ENCODE measurements at regions not wholly inside any gene's neighbourhood (a gene's known extent, or its start where the extent isn't known, plus 50 kb on each side); places are given as distances from the start of the nearest gene placed in this dataset.

DNA sequence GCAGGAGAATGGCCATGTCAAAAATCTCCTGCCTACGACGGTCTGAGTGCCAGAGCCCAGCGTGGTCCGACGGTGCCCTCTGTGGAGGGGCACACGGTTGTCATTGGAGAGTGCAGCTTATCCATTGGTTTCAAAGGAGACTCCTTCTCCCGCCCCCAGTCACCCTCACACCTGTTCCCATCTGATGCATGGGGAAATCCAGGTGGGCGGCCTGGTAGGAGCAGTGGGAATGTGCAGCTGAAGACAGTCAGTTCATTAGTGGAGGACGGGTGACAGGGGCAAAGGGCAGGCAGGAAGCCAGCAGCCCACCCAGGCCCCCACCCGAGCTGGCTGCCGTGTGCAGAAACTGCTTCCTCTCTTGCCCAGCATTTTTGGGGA, 162.3 kb downstream of the IRF8 start:
- DNase-seq (ENCODE audit: low spot score): no peak

DNA sequence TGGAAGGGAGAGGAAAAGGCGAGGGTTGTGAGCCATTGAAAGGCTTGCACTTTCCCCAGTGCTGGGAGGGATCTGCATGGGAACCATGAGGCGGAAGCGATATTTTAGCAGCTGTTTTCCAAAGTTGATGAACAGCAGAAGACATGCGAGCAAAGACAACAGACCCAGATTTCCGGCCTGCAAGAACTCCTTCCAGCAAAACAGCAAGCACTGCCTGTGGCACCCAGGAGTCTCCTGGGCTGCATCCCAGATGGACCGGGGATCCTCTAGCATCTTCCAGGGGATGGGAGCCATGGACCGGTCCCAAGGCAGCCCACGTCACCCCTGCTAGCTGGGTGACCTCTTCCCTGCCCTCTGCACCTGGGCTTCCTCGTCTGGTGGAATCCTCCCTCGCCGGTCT, 162.8 kb downstream of the IRF8 start:
- DNase-seq (ENCODE audit: low spot score): no peak

DNA sequence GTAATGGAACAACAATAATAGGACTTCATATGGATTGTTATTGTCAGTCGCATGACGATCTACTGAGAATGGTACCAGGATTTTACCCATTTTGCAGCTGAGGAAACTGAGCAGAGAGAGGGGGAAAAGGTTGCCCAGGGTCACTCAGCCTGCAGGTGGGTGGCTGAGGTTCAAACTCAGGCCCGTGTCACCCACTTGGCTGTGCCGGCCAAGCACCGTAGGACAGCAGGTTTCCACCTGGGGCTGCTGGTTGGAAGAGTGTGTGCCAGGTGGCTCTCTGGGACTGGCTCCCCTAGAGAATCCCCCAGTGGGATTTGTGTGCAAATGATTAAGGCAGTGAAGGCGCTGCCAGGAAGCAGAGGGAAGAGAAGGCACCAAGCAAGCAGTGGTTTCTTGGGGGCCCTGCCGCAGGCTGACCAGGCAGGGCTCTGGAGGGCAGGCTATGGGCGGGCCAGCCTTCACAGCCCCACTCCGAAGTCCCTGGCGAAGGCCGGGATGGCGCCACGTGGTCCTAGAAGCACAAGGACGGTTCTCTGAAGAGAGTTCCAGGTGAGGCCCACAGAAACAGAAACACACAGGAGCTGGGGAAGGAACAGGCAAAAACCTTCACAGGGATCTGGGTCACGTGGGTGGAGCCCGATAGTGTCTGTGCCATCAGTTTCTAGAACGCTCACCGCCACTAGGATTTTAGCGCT, 163.5 kb downstream of the IRF8 start:
- DNase-seq (ENCODE audit: low spot score): no peak

DNA sequence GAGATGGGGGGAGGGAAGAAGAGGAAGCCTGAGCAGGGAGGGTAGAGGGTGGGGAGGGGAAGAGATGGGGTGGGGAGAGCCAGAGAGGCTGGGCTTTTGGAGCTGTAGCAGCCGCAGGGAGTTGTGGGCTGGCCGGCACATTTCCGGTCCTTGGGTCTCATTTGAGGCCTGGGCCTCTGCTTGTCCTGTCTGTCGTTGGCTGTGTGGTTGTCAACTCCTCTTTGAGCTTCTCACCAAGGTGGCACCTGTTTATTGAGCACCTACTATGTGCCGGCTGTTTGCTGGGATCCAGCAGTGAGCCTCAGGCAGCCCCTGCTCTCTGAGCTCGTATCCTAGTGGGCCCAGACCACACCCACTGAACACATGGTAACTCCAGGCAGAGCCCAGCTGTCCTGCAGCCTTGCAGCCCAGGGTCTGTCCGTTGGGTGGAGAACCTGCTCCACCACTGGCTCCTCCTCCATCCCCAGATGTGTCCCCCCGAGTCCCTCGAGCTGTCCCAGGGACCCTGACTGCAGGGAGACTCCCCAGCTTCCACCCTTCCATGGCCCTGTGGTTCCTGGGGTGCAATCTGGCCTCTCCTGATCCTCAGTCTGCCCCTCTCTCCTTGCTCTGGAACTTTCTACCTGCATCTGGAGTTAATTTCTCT, 164.9 kb downstream of the IRF8 start:
- DNase-seq (ENCODE audit: low spot score): no peak

DNA sequence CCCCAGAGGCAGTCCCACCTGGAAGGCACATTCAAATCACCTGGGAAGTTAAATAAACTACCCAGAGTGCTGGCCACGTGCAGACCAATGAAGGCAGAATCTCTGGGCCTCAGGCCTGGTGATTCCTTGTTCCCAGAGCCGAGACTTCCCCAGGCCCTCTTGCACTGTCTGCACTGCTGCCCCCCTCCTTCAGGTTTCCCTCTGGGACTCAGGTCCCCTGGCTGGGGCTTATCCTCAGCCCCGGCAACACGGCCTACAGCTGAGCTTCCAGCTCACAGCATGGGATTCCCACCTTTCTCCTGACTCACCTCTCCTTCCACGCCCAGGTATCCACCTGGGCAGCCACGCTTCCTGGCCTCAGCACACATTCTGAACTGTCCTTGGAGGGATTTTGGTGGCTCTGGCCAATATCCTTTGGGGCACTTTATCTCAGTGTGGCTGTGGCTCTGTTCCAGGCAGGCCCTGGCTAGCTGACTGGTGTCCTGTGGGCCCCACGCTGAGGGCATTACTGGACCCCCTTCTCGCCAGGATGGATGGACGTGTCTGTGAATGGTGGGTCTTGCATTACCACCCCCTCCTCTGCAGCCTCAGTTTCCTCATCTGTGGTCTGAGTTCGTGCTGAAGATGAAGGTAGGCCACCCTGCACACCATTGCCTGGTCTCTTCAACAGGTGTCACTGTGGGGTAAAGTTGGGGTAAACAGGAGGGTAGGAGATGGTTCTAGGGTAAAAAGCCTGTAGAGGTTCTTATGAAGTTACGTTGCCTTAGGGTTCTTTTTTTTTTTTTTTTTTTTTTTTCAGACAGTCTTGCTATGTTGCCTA, 165.7 kb downstream of the IRF8 start:
- DNase-seq (ENCODE audit: low spot score): no peak

DNA sequence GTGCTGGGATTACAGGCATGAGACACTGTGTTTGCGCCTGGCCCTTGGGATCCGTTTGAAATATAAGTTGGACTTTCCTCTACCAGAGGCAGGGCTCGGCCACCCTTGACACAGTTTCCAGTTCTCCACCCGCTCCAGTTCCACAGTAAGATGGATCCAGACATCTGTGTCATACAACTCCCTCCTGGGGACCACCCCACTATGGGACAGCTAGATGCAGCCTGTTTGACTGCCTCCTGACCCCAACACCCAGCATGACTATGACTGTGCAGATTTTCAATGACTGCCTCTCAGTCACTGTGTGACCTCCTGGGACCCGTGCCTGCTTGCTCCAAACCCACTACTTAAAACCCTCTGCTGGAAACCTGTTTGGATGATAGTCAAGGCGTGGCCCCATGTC, 166.7 kb downstream of the IRF8 start:
- DNase-seq (ENCODE audit: low spot score): no peak

DNA sequence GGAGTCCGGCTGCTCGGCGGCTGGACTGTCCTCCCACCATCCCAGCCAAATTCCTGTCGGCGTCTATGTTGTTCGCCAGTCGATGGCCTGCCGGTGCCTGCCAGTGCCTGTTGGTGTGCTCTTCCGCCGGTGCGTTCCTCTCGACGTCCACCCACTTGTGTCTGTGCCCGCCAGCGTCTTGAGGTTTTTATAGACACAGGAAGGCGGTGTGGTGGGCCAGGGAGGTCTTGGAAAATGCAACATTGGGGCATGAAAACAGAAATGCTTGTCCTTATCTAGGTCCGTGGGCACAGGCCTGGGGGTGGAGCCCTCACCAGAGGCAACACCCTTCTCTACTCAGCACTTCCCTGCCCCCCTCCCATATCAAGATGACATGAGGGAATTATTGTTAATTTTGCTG, 167.8 kb downstream of the IRF8 start:
- no peak for DNase-seq (ENCODE audit: low spot score)

DNA sequence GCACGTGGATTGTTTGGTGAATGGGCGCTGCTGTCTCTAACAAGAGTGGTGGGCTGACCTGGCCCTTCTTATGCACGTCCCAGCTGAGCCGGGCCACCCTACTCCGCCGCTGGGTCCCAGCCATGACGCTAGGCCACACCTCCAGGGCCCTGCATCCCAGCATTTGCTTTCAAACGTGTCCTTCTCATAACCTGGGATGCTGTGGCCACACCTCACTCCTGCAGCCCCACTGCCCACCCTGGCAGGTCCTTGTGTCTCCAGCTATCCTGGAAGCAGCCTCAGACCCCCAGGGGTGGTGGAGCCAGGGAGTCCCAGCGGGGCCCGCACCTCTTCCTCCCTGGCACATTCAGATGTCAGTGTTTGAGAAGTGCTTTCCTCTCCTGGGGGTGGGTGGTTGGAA, 168.6 kb downstream of the IRF8 start:
- DNase-seq (ENCODE audit: low spot score): no peak

DNA sequence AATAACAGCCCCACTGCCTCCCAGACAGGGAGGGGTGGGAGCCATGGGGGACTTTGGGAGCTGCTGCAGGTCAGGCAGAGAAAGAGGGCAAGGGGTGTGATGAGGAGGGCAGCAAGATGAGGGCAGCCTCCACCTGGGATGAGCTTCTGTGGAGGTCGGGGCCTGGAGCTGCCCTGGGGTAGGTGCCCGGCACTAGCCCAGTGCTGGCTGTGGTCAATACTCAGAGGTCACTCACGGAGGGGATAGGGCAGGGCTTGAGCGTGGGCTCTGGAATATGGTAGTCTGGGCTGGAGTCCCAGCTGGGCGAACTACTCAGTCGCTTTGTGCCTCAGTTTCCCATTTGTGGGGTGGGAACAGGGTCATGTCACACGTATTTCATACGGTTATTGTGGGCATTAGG, 169.0 kb downstream of the IRF8 start:
- DNase-seq (ENCODE audit: low spot score): no peak

DNA sequence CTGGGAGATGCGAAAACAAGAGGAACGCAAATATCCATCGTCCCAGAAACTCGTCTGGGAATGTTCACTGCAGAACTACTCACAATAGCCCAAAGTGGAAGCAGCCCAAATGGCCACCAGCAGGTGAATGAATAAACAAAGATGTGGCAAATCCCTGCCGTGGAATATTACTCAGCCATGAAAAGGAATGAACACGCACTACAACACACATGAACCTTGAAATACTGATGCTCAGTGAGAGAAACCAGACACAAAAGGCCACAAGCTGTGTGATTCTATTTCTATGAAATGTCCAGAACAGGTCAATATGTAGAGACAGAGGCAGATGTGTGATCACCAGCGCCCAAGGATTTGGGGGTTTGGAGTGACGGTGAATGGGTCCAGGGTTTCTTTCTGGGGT, 169.8 kb downstream of the IRF8 start:
- no peak for DNase-seq (ENCODE audit: low spot score)

DNA sequence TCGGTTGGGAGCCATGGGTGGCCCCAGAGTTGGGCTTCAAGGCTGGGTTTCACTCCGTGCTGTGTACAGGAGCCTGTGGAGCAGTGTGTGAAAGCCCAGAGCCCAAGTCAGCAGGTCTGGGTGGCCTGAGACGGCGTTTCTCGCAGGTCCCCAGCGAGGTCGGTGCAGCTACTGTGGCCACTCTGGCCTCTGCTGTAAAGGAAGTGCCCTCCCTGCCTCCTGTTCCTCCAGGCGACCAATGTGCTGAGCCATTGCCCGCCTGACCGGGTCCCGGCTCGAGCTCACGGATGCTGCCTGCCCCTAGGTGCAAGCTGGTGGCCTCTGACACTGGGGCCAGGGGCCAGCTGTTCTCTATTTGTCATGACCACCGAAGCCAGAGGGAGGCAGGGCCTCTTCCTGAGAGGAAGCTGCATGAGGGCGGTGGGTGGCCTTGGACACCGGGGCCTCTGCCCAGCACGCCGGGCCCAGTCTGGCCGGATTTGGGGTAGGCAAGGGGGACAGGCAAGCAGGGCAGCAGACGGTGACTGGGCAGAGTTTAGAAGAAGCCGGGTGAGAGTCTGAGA, 170.9 kb downstream of the IRF8 start:
- DNase-seq (ENCODE audit: low spot score): no peak

DNA sequence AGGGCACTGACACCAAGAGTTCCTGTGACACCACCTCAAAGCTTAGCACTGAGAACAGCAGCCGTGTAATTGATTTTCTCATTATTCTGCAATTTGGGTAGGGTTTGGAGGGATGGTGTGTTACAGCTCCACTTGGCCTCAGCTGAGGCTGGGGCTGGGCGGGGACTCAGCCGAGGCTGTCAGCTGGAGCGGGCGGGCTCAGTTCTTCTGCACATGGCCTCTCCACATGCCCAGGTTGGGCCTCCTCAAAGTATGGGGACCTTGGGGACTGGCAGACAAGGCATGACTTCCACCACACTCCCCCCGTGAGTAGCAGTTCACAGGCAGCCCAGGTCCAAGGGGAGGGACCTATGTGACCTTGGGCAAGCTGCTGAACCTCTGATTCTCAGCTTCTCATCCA, 171.5 kb downstream of the IRF8 start:
- DNase-seq (ENCODE audit: low spot score): no peak

DNA sequence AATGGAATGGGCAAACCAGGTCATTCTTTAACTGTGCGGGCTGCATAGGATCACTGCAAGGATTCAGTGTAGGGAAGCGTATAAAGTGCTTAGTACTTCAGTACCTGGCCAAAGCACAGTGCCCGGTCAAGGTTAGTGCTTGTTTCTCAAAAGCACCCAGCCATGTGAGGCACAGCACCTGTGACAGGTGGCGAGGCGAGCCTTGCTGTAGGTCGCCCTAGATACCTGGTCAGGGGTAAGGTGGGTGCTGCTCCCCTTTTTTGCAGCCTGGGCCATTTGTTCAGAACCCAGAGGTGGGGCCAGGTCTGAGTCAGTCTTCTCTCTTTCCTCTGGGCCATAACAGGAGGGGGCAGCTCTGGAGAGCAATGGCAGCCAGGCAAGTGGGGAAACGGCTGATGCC, 172.0 kb downstream of the IRF8 start:
- no peak for DNase-seq (ENCODE audit: low spot score)

DNA sequence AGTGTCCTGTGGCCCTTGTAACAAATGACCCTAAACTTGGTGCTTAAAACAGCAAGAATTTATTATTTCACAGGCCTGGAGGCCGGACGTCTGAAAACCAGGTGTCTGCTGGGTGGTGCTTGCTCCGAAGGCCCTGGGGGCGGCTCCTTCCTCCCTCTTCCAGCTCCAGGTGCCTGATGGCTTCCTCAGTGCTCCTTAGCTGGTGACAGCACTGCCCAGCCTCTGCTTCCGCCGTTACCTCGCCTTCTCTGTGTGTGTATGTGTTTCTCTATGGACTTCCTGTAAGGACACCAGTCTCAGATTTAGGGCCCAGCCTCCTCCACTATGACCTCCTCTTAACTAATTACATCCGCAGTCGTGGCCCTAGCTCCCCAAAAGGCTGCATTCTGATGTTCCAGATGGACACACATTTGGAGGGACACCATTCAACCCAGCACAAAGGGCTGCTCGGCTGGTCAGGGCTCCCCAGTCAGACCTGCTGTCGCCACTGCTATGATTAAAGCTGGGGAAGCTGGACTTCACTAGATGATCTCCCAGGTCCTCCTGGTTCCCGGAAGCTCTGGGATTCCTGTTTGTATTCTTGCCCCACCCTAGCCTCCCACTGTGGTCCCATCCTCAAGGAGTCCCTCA, 172.8 kb downstream of the IRF8 start:
- no peak for DNase-seq (ENCODE audit: low spot score)

DNA sequence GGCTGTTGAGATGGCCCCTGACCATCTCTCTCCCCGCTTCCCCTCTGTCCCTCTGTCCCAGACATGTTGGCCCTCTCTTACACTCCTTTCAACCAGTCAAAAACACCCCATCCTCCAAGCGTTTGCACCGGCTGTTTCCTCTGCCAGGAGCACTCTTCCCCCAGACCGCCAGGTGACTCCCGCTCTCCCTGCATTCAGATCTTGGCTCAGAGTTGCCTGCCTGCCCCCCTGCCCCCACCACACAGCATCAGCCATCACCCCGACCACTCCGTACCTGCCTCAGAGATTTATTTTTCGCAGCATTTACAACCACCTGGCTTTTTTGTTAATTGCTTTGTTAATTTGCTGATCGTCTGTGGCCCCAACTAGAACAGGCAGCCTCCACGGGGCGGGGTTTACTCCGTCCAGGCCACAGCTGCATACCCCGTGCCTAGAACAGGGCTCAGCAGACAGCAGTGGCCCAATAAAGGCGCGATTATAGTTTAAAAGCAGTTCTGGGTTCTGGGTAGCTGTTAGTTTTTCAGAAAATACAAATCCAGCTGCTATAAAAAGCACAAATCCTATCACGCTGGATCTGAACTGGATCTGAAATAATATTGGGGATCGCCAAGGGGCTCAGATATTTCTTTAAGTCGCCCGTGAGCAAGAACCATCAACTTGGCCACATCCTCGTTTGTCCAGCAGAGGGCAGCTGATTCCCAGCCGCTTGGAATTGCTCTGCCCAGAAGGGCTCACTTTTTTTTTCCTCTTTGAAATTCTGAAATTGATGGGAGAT, 173.6 kb downstream of the IRF8 start:
- DNase-seq (ENCODE audit: low spot score): peak; percentile 74

DNA sequence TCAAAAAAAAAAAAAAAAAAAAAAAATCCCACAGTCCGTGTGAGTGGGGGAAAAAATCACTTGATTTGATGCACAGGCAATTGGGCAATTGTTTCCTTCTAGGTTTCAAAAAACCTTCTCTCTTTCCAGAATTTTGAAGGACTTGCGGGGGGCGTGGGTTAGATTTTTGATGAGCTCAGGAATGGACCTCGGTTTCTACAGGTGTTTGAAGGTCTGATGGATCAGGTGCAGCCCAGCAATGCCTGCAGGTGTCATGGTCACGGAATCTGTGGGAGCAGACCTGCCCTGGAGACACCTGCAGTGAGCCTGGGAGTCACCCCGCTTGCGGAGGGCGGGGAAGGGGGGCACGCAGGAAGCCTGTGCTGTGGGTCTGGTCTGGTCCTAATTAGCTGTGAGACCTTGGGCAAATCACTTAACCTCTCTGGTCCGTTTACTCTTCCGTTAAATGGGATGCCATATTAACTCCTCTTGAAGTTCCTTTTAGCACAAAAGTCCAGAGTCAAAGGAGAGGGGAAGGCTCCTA, 174.2 kb downstream of the IRF8 start:
- DNase-seq (ENCODE audit: low spot score): no peak

DNA sequence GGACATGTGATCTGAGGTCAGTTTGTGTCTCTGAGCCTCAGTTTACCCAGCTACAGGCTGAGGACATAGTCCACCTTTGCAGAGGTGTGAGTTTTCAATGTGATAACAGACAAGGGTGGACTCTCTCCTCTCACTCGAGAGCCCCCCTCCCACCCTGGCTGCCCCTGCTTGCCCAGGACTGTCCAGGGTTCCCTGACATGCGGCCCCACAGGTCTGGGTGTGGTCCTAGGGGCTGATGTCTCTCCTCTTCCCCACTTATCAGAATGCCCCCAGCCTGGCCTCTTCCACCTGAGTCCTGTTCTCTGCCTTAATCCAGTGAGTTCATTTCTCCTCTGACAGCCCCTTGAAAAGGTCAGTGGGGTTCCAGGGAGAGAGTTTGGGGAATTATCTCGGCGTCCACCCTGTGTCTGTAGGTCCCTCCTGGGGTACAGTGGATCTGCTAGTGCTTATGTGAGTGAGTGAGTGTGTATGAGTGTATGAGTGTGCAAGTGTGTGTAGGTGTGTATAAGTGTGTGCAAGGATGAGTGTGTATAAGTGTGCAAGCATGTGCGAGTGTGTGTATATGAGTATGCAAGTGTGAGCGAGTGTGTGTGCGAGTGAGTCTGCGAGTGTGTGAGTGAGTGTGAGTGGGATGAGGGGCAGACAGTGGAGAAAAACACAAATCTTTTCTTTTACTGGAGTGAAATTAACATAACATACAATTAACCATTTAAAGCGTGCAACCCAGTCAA, 175.0 kb downstream of the IRF8 start:
- no peak for DNase-seq (ENCODE audit: low spot score)

DNA sequence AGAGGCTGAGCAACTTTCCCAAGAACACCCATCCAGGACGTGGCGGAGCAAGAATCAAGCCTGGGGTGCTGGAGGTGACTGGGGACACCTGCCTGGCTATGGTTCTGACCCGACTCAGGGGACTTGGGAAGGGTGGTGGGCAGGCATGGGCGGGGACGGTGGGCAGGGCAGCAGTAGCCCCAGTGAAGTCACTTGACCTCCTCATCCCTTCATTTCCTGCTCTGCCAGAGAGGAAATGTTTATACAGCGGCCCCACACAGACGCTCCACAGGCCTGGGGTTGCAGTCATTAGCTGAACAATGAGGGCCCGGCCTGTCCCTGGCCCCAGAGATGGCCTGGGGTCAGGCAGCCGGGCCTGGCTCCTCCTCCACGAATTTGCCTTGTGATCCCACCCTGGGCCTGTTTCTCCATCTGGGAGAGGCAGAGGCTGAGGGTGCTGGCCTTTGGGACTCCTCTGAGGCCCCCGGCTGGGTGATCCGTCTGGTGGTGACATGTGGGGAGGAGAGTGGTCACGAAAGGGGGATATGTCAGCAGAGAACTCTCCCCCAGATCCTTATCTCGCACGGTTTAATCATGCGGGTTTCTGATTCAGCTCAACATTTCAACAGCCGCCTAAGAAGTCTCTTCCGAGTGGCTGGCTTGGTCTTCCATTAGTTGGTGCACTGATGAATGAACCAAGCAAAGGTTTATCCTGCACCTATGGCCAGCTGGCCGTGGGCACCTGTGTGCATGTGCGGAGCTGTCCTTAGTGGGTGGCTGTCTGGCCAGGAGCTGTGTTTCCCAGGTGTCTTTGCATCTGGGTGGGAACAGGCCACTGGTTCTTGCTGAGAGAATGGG, 175.9 kb downstream of the IRF8 start:
- no peak for DNase-seq (ENCODE audit: low spot score)

DNA sequence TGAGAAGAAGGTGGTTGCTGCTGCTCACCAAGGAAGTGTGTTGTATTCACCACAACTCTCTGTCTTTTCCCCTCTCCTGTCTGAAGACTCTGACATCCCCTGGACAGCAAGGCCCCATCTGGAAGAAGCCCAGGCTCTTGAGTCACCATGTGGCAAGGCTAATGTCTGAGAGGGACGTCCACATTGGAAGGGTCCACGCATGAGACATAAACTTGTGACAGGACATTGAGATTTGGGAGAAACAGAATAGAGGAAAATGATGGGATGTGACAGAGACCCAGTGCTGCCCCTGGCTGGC, 176.5 kb downstream of the IRF8 start:
- DNase-seq (ENCODE audit: low spot score): no peak

DNA sequence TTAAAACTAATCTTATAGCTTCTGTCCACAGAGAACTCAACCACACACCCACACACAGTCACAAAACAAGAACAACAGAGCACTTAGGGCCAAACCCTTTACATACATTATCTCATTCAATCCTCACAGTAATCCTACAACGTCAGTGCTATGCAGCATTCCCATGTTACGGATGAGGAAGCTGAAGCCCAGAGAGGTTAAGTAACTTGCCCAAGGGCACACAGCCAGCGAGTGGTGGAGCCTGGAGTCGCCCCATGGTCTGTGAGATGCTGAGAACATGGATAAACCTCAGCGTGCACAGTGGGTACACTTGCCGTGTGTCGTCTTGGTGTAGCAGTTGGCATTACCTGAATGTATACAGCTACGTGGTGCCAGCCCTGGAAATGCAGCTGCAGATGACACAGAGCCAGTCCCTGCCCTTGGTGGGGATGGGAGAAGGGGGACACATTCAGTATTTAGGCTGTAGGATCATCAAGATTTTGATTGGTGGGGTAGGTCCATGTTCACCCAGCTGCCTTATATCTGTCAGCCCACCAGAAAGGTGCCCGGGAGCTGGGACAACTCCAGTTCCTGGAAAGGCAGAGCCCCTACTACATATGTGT, 177.0 kb downstream of the IRF8 start:
- no peak for DNase-seq (ENCODE audit: low spot score)

All from LoVo (cell line).